ENCODE measurements at regions not wholly inside any gene's neighbourhood (a gene's known extent, or its start where the extent isn't known, plus 50 kb on each side); places are given as distances from the start of the nearest gene placed in this dataset.

DNA sequence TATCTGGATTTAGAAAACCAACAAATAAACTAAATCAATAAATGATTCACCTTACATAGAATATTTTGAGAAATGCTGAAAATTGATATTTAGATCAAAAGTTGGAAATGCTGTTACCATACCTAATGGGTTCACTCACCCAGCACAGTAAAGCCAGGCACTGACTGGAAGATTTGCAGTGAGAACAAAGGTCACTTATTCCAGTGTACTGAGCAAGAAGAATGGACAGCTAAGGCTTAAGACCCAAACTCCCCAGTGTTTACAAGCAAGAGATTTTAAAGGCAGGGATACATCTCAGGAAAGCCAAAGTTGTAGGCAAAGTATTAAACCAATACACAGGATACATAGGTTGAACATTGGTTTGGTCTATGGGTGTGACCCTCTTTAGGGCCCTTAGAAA is 523.9 kb upstream of the PCDH9 start:
- no peak for DNase-seq

DNA sequence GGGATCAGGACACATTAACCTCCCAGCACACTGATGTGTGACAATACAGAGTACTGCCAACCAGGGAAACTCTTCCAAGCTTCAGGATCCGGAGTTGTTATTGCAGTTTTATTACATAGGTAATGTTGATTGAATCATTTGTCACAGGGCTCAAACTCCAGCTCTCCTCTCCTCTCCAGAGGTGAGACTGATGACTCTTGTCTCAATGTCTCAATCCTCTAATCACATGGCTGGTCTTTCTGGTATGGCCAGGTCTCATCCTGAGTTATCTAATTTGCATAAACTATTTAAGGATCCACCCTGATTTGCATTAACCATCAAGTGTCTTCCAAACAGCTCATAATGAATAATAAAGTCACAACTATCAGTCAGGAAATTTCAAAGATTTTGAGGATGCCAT is 522.6 kb upstream of the PCDH9 start:
- no peak for DNase-seq

DNA sequence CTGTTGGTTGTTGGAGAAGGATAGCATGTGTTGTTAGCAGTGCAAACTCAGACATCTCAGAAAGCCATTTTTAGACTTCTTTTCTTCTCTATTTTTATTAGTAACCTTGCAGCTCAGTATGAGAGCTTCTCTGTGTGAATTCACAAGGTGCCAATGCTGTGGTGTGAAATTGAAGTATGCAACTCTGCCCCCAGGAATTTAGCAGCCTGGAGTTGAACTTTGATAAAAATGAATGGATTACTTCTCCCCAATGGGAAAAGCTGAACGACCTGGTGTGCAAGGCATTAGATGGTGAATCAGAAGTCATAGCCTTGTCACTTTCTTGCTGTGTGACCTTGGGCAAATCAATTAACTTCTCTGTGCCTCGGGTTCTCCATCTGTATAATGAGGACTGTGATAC is 512.3 kb upstream of the PCDH9 start:
- DNase-seq: no peak

DNA sequence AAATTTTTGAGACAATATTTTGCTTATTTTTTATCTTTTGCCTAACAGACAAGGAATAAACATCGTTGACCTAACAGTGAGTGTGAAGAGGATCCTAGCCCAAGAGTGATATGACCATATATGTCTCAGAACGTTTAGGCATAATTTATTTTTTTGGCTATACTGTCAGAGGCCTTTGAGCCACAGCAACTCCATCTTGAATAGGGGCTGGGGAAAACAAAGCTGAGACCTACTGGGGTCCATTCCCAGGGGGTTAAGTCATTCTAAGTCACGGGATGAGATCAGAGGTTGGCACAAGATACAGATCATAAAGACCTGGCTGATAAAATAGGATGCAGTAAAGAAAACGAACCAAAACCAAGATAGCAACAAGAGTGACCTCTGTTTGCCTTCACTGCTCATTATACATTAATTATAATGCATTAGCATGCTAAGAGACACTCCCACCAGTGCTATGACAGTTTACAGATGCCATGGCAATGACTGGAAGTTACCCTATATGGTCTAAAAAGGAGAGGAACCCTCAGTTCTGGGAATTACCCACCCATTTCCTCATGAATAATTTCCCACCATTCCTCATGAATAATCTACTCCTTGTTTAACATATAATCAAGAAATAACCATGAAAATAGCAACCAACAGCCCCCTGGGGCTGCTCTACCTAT is 510.9 kb upstream of the PCDH9 start:
- no peak for DNase-seq

DNA sequence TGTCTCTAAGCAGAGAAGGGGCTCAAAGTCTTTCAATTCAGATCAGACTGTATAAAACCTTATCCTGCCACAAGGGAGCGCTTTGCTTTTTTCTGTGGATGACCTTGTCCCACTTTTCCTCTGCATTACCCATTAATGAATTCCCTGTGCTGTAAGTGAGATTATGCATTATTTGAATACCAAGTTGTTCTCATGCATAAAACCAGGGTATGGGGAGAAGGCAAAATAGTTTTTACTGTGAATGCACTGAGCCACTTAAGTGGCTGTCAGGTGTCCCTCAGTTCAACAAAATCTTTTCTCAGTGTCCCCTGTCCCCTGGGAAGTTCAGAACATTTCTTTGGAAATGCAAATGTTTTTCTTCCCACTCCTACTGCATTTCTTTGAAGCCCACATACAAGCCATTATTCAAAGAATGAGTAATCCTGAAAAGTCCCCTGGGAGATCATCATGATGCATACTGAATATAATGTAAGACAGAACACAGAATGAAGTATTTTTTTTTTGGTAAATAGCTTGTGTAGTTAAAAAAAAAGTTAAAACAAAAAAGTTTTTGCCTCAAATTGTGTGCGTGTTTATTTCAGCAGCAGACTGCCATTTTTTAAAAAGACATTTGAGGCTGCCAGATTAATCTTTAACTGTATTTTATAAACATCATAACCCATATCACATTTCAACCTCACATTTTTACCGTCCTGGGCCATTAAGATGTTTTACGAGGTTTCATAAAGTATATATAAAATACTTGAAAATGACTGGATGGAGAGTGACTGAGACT is 506.7 kb upstream of the PCDH9 start:
- no peak for DNase-seq

DNA sequence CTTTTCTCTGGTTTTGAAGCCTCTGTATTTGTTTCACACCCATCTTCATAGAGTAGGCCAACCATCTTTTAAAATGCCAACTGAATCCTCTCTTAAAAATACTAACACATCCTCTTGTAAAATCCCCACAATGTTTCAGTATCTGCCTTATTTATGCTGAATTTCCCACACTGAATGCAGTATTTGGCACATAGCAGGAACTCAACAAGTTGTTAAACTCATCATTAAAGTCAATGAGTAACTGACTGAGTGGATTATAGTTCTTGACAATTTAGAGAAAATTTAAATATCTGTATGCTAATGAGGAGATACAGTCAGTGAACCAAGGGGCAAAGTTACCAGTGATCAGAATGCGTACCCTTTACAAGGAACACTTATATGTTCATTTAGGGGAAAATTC is 505.5 kb upstream of the PCDH9 start:
- no peak for DNase-seq

DNA sequence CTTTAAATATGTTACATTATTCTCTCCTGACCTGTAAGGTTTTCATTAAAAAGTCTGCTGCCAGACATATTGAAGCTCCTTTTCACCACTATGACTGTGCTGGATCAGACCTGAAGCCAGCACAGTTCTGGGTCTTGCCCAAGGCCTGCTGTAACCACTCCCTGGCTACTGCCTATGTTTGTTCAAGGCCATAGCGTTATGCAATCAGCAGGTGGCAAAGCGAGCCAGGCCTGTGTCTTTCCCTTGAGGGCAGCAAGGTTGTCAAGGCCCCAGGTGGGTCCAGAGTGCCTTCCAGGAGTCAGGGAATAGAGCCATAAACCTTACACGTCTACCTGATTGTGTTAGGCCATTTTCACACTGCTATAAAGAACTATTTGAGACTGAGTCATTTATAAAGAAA is 496.8 kb upstream of the PCDH9 start:
- no peak for DNase-seq

DNA sequence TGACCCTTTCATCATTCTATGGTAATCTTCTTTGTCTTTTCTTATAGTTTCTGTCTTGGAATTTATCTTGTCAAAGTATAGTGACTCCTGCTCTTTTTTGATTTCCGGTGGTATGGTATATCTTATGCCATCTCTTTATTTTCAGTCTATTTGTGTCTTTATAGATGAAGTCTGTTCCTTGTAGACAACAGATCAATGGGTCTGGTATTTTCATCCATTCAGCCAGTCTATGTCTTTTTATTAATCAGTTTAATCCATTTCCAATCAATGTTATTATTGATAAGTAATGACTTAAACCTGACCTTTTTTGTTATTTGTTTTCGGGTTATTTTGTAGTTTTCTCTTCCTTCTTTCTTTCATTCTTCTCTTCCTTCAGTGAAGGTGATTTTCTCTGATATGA is 495.9 kb upstream of the PCDH9 start:
- DNase-seq: no peak

DNA sequence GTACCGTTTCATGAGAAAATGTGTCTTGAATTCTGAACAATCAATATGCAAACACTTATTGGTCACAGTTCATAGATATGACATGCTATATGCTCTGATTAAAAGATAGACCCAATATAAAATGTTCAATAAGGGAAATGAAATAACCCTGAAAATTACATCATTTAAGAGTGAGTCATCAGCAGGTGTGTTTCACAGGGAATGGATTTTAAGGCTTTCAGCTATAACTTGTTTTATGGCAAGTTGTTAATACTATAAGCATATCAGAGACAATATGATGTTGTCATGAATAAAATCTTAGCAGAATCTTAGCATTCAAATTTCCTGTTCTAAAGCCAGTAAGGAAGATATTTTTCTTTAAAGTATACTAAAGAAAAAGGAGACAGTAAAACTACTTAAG is 483.4 kb upstream of the PCDH9 start:
- no peak for DNase-seq

DNA sequence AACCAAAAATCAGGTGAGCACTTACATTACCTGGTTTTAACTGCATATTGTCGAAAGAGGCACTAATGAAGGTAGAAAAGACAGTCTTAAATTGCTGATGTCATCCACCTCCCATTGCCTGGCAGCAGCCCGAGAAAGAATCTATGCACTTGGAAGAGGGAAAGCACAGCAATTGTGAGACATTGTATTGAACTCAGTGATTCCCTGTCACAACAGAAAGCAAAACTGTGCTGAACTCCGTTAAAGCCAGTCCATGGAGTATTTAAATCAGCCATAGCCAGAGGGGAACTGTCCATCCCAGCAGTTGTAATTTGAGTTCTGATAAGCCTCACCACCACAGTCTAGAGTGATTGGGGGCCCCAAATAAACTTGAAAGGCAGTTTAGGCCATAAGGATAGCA is 466.6 kb upstream of the PCDH9 start:
- DNase-seq: no peak

DNA sequence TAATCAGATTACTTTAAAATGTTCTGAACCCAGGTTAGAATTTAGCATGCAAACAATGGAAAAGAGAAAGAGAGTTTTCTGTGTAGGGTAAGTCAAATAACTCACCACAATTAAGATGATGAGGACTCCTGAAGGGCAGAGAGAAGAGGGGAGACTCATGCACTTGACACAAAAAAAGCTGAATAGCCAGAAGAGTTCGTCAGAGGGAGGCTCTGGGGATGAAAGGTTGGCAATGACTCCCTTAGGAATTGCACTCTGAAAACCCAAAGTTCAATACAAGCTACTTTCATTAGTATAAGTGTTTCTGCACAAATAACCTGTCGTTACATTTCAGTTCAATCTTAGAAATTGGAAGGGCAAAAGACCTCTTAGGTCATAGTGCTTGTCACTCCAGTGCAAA is 434.4 kb upstream of the PCDH9 start:
- no peak for DNase-seq

DNA sequence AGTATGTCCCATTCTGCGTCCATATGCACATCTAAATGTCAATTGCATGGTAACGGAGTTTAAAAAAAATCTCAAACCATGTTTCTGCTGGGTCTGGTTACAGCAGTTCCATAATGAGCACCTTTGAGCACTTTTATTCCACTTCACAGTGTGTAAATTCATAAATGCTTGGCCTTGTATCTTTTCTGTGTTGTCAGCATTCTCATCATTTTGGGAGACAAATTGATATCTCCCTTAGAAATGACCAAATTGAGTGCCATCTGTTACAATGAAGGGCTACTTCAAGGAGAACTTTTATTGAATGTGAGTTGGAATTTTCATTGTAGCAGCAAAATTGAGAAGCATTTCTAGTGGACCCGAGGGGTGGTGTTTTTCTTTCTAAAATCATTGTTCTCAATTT is 432.9 kb upstream of the PCDH9 start:
- no peak for DNase-seq

DNA sequence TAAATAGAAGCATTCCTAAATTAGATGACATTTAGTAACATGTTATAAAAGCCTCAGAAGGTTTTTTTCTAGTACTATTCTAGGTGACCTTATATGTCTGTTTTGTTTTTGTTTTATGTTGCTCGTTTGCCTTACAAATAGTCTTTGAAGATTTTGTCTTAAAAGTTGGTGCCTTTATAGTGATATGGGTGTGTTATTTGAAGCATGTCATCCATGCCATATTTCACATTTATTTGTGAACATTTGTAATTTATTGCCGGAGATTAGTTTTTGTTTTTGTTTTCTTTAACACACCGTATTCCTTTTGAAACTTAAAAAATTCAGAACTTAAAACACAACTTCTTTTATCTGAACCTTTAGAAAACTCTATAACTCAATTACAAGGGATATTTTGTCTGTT is 422.8 kb upstream of the PCDH9 start:
- DNase-seq: no peak

DNA sequence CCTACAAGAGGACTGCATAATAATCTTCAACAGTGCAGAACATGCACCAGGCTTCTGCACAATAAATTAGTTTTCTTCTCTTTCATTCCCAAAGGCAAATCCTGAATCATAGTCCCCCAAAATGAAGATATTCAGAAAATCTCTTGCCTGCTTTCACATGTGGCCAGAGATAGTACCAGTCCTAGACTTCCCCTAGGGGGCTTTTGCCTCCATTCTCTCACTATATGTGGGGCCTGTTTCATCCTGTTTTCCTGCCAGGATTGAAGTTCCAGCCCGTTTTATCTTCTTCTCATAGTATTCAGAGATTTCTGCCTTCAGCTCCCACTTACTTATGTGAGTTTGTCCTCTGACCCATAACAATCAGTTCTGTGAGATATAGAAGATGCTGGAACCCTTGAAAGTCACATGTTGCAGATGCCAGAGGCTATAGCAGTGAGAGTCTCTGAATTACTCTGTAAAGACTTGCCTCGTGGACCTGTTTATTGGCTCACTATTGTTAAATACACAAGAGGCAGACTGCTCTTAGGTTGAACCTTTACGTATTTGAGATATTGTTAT is 421.9 kb upstream of the PCDH9 start:
- DNase-seq: no peak

DNA sequence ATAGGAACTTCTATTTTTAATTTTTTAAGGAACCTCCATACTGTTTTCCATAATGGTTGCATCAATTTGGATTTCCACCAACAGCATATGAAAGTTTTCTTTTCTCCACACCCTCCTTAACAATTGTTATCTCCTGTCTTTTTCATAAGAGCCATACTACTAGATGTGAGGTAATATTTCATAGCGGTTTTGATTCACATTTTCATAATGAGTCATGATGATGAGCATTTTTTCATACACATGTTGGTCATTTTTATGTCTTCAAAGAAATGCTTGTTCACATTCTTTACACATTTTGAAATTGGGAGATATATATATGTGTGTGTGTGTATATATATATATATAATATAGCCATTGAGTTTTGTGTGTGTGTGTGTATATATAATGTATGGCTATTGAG is 420.3 kb upstream of the PCDH9 start:
- DNase-seq: no peak

DNA sequence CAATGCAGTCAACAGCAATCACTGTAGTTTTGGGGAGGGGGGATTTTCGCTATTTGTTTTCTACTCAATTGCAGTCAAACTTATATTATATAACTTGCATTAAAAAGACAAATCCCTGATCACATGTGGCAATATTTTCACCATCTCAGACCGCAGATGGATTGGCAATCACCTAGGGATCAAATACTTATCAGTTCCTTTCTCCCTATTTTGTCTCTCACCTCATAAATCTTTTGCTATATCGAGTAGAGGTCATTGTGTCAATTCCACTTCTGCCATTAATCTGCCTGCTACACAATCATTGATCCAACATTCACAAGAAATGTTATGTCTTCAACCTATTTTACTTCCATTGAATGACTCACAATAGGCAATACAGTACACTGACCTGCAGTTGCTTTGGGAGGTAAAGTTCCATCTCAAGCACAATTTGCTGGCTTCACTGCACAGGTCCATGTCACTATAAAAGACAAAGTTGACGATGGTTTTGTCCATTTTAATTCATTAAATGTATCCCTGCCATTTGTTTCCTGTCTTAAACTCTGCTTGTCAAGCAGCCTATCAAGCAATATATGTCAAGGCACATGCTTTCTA is 415.8 kb upstream of the PCDH9 start:
- no peak for DNase-seq

DNA sequence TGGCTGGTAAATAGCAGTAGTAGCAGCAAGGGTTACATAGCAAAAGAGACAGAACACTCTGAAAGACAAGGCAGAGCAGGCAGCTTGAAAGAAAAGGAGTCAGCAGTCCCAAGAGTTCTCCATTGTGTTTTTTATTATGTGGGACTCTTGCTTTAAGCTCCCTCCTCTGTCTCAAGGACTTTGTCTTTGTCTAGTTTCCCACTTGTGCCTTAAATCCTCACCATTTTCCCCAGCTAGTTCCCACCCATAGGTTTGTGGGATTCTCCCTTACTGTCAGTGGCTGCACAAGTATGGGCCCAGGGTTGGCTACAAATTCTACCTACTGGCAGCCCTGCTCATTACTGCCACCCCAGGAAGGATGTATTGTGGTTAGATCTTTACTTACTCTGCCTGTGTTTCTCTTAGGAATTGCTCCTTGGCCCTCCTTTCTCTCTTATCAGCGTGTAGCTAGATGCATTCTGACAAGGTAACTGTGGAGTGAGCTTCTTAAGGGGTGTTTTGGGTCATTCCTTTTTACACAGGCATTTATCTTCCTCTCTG is 413.4 kb upstream of the PCDH9 start:
- DNase-seq: no peak

DNA sequence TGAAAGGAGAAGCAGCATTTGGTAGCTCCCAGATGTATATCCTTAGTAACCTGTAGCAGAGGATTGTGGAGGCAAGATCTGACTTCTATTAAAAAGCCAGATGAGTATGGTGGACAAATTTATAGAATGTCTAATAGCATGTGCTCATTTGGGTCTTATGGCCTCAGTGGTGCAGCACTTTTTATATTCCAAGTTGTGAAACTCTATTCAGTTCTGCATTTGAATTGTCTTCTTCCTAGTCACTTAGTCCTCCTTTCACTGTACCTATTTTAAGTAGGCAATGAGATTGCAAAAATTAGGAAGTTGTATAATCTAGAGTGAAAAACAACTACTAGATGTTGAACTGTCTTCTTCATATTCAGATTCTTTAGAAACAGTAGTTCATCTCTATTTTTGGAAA is 412.5 kb upstream of the PCDH9 start:
- no peak for DNase-seq

DNA sequence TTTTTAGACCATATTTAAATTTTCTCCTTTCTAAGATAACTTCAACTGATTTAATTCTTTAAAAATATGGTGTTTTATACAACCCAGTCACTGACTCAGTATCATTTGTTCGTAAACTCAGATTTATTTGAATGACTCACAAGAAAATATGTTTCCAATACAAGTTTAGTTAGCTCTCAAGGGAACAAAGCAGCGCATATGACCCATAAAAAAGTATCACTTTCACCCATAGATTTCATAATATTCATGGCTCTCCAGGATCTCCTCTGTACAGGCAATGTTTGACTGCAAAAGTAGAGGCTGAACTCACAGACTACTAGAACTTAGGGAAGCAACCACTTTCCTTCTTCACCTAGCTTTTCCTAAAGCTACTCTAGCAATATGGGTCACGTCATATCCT is 405.6 kb upstream of the PCDH9 start:
- no peak for DNase-seq

DNA sequence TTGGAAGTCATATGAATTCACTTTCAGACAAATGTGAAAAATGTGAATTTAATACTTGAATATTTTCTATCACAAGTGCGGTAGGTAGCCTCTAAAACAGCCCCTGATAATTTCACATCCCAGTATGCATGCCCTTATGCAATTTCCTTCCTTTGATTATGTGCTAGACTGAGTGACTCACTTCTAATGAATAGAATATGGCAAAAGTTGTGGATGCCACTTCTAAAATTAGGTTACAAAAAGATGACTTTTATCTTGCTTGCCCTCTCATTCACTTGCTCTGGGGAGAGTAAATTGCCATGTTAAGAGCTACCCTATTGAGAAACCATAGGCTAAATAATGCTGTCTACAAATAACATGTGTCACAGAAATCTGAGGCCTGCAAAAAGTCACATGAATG is 402.5 kb upstream of the PCDH9 start:
- no peak for DNase-seq

DNA sequence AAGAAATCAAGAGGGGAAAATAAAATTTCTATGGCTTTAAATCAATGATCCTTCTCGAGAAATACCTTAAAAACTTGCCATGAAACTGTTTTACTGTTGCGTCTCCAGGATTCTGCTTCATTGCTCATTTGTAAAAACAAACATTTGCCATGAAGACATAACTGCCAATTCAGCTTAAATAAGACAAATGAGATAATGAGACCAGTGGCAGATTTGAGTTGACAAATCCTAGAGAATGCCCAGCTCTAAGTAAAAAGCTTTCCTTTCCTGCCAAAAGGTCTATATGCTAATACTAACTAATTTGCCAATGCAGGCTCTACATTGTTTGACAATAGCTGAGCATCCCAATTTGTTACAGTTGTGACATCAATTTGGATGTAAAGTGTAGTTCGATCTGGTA is 400.5 kb upstream of the PCDH9 start:
- DNase-seq: no peak

DNA sequence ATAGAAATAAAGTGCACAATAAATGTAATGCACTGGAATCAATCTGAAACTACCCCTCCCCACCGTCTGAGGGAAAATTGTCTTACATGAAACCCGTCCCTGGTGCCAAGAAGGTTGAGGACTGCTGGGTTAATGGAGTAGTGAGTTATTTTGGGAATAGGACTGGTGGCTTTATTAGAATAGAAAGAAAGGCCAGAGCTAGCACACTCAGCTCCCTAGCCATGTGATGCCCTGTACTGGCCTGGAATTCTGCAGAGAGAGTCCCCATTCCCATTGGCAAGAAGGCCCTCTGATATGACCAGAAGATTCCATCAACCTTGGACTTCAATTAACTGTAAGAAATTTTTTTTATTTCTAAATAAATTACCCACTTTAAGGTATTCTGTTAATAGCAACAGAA is 393.5 kb upstream of the PCDH9 start:
- no peak for DNase-seq

DNA sequence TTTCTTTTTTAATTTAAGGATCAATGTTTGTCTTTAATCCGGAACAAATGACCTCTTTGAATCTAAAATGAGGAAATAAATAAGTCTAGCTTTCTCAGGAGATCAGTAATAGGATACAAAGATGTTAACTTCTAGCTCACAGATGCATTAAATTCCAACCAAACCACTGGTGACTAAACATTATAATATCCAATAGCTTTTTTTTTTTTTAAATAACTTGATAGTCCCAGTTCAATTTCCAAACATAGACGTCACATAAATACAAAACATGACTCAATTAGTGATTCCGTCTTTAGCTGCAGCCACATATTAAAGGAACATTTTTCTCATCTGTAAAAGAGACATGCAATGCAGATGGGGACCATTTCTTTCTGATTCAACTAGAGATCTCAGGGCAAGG is 390.5 kb upstream of the PCDH9 start:
- DNase-seq: no peak

DNA sequence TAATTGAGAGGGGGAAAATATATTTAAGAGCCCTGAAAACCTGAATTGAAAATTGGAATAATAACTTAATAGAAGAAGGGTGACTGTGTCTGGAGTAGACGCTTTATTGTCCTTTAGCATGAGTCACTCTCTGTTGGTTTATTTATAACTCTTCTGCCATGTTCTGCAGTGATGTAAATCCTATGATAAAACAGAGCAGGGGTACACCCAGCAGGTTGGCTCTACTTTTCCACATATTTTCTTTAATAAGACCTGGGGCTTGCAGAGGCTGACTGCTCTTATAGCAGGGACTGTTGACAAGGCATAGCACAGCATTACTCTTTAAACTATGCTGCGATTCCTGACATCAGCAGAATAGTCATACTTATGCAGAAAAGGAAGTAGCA is 389.9 kb upstream of the PCDH9 start:
- DNase-seq: no peak

All from GF-D8 (cell line).